Right atrium auricular region (tissue), 2 donors: ENCODE measurements at regions not wholly inside any gene's neighbourhood (a gene's known extent, or its start where the extent isn't known, plus 50 kb on each side); places are given as distances from the start of the nearest gene placed in this dataset.

Source experiments
- DNase-seq: peaks from one replicate; pipeline ENCODE4 v3.0.0-alpha.2; 2019; ENCODE audit warnings: low spot score
- H3K27ac ChIP-seq, 2 donors: fragments of 200-600 bp; sonication (generic); 1 replicate in 1 of 2; 2 replicates in 1 of 2; pipeline ENCODE4 v1.5.1; 2016 to 2019
- H3K27me3 ChIP-seq, 2 donors: fragments of 200-600 bp; sonication (generic); one replicate each; pipeline versions ENCODE4 v1.5.1 to v1.6.0; 2017 to 2019
- H3K36me3 ChIP-seq: fragments of 200-600 bp; sonication (generic); one replicate; pipeline ENCODE4 v1.5.1; 2016
- H3K4me1 ChIP-seq, 2 donors: fragments of 200-600 bp; sonication (generic); one replicate each; pipeline versions ENCODE4 v1.5.1 to v1.6.0; 2017 to 2019
- H3K4me3 ChIP-seq, 2 donors: fragments of 200-600 bp; sonication (generic); 1 replicate in 1 of 2; 2 replicates in 1 of 2; pipeline ENCODE4 v1.5.1; 2017 to 2019; ENCODE audit warnings: mild to moderate bottlenecking in 1 of 2, moderate library complexity in 1 of 2
- H3K9me3 ChIP-seq, 2 donors: fragments of 200-600 bp; sonication (generic); one replicate each; pipeline ENCODE4 v1.5.1; 2019
- CTCF ChIP-seq, 2 donors: fragments of 200-600 bp; sonication (generic); IDR thresholded peaks; one replicate each; pipeline ENCODE4 v1.5.1; 2019; ENCODE audit warnings: antibody characterized with exemption in 2 of 2

GRCh38 chr15:47196048-47196447, 521.3 kb upstream of the SEMA6D start:
- H3K9me3 ChIP-seq: no peaks in the 10 kb centered on the region
- H3K4me1 ChIP-seq: no peaks in the 10 kb centered on the region
- no peak overlapping the region for H3K27ac ChIP-seq
- no peaks in the 10 kb centered on the region for H3K27me3 ChIP-seq
- DNase-seq: peak; percentile 79
- peak; percentile 68 to 84 for TF ChIP-seq CTCF (IDR thresholded peaks at IDR 0.05)
- H3K36me3 ChIP-seq: no peaks in the 10 kb centered on the region
- H3K4me3 ChIP-seq: no peak overlapping the region

DNA sequence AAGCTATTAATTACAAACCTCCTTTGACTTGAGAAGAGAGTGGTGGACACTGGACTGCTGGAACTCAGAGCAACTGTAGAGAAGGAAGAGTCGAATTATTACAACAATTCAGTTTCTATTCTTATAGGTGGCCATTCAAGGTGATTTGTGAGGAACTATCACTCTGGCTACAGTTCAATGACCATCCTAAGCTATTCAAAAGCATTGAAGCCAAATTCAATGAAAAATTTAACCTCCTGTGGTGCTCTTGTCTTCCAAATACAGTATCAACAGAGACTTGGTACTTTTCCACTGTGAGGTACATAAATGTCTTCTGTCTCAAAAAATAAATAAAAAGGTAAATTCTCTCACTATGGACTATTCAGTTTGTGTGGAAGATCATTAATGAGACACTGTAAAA, 513.3 kb upstream of the SEMA6D start:
- Histone ChIP-seq H3K4me3 (no peak overlapping the region), H3K27ac (no peak overlapping the region), H3K27me3 (no peaks in the 10 kb centered on the region), H3K36me3 (no peaks in the 10 kb centered on the region), H3K4me1 (no peaks in the 10 kb centered on the region), H3K9me3 (no peaks in the 10 kb centered on the region)
- TF ChIP-seq CTCF (IDR thresholded peaks at IDR 0.05): no peak
- no peak for DNase-seq

DNA sequence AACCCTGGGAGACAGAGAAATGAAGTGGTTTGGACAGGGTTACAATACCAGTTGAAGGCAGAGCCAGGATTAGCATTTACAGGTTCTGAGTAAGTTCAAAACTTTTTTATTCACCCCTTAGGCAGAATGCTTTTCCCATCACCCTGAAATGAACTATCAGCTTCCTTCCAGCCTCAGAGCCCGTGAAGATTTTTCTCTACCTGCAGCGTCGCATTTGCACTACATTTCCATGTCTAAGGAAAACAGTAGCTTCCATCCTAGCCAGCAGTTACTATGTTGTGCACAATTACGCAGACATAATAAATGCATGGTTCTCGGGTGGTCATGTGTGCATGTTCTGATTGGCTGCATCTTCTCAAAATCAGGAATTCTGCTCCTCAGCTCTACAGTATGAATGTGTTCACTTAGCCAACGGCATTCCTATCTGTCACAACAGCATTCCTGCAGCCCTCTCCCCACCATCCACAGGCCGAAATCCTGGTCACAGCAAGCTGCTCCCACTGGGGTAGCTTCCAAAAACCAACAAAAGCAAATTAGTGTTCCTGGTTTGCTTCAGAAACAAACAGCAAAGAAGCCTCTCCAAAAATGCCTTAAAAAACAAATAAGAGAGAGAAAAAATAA, 510.8 kb upstream of the SEMA6D start:
- no peak for DNase-seq
- no peak for TF ChIP-seq CTCF (IDR thresholded peaks at IDR 0.05)

DNA sequence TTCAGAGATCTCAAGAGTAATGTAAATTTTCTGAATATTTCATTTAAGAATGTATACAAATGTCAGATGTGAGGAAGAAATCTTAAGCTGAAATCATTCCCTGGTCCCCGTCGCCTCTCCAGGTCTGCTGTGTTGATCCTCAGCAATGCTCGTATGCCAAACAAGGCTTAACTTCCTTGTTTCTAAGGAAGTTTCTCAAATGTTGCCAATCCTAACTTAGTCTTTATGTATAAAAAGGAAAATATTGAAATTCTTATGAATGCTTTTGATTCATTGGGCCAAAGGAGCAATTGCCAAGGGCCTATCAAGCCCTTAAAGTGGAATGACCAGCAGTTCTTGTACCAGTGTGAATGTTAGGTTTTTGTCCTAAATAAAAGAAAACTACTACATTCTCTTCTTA, 507.7 kb upstream of the SEMA6D start:
- Histone ChIP-seq H3K36me3 (no peaks in the 10 kb centered on the region), H3K4me3 (no peak overlapping the region), H3K4me1 (no peaks in the 10 kb centered on the region), H3K9me3 (no peaks in the 10 kb centered on the region), H3K27ac (no peak overlapping the region), H3K27me3 (no peaks in the 10 kb centered on the region)
- no peak for DNase-seq
- no peak for TF ChIP-seq CTCF (IDR thresholded peaks at IDR 0.05)

More for the DNA sequence above, 510.8 kb upstream of the SEMA6D start:
- H3K36me3 ChIP-seq: no peaks in the 10 kb centered on the region
- H3K4me1 ChIP-seq: no peaks in the 10 kb centered on the region
- no peaks in the 10 kb centered on the region for H3K9me3 ChIP-seq
- no peaks in the 10 kb centered on the region for H3K27me3 ChIP-seq
- H3K27ac ChIP-seq: no peak overlapping the region
- no peak overlapping the region for H3K4me3 ChIP-seq

- Histone ChIP-seq H3K27me3 (no peaks in the 10 kb centered on the region), H3K9me3 (no peaks in the 10 kb centered on the region), H3K4me1 (no peaks in the 10 kb centered on the region), H3K27ac (no peak overlapping the region), H3K36me3 (no peaks in the 10 kb centered on the region), H3K4me3 (no peak overlapping the region)
- DNase-seq: no peak
- TF ChIP-seq CTCF (IDR thresholded peaks at IDR 0.05): no peak
These were observed 504.9 kb upstream of the SEMA6D start for GRCh38 chr15:47212222-47213010.
